ENCODE measurements at regions not wholly inside any gene's neighbourhood (a gene's known extent, or its start where the extent isn't known, plus 50 kb on each side); places are given as distances from the start of the nearest gene placed in this dataset.
A peak's percentile ranks its signal among the peaks of the same experiment; 100 is the strongest.

- H3K4me3 ChIP-seq (replicated peaks in 1 of 3) = peak overlapping the region in 2 of 3 donors; percentile 27 to 61
- no peaks in the 10 kb centered on the region for H3K36me3 ChIP-seq
- intact Hi-C loops (cut with DNase I) = loop anchor here (10.0 kb wide), 1 partner anchor 111 kb away; no protein-coding TSS in a partner anchor
- H3K27me3 ChIP-seq = no peaks in the 10 kb centered on the region
- 45 to 48% methylated on average over 1 of the region's 1 CpG for WGBS, 2 donors
- TF ChIP-seq CTCF (IDR thresholded peaks at IDR 0.05) (no peak), POLR2A (IDR thresholded peaks at IDR 0.05) (no peak)
- H3K9me3 ChIP-seq = no peaks in the 10 kb centered on the region
- H3K27ac ChIP-seq = peak overlapping the region; percentile 88 to 96 (median 89)
- H3K4me1 ChIP-seq = peaks cover 10 to 15% of the 10 kb centered on the region in 2 donors
- no peak for DNase-seq
These were observed 805.8 kb downstream of the USP25 start for GRCh38 chr21:16535626-16536025.

- TF ChIP-seq POLR2A (IDR thresholded peaks at IDR 0.05) (no peak), CTCF (IDR thresholded peaks at IDR 0.05) (no peak)
- DNase-seq = no peak
- no peaks in the 10 kb centered on the region for H3K9me3 ChIP-seq
- intact Hi-C loops (cut with DNase I) = loop anchor here (10.0 kb wide), 1 partner anchor 111 kb away; no protein-coding TSS in a partner anchor
- H3K4me3 ChIP-seq (replicated peaks in 1 of 3) = peak overlapping the region in 2 of 3 donors; percentile 27 to 61
- no peaks in the 10 kb centered on the region for H3K36me3 ChIP-seq
- no peaks in the 10 kb centered on the region for H3K27me3 ChIP-seq
- H3K4me1 ChIP-seq = peaks cover 10 to 15% of the 10 kb centered on the region in 2 donors
- H3K27ac ChIP-seq = peak overlapping the region; percentile 88 to 96 (median 89)
These were observed 806.4 kb downstream of the USP25 start for GRCh38 chr21:16536140-16536539.

GRCh38 chr21:16536643-16537434 is 807.1 kb downstream of the USP25 start:
- H3K9me3 ChIP-seq = no peaks in the 10 kb centered on the region
- H3K27me3 ChIP-seq = no peaks in the 10 kb centered on the region
- intact Hi-C loops (cut with DNase I) = loop anchor here (10.0 kb wide), 1 partner anchor 112 kb away; no protein-coding TSS in a partner anchor
- DNase-seq = no peak
- TF ChIP-seq CTCF (IDR thresholded peaks at IDR 0.05) = no peak
- TF ChIP-seq POLR2A (IDR thresholded peaks at IDR 0.05) = no peak
- WGBS, 2 donors = 20 to 26% methylated on average over 12 of the region's 12 CpGs
- no peaks in the 10 kb centered on the region for H3K36me3 ChIP-seq
- peak overlapping the region in 2 of 3 donors; percentile 27 to 61 for H3K4me3 ChIP-seq (replicated peaks in 1 of 3)
- peaks cover 10 to 15% of the 10 kb centered on the region in 2 donors for H3K4me1 ChIP-seq
- peak overlapping the region; percentile 88 to 96 (median 89) for H3K27ac ChIP-seq

- DNase-seq = no peak
- 75% methylated on average over 2 of the region's 2 CpGs for WGBS, 2 donors
- Histone ChIP-seq H3K27ac (peak overlapping the region; percentile 88 to 96 (median 89)), H3K9me3 (no peaks in the 10 kb centered on the region), H3K4me1 (peaks cover 9 to 15% of the 10 kb centered on the region in 2 donors), H3K4me3 (replicated peaks in 1 of 3) (peak overlapping the region in 2 of 3 donors; percentile 27 to 61), H3K36me3 (no peaks in the 10 kb centered on the region), H3K27me3 (no peaks in the 10 kb centered on the region)
- intact Hi-C loops (cut with DNase I) = loop anchor here (10.0 kb wide), 1 partner anchor 113 kb away; no protein-coding TSS in a partner anchor
- TF ChIP-seq POLR2A (IDR thresholded peaks at IDR 0.05) = no peak
- no peak for TF ChIP-seq CTCF (IDR thresholded peaks at IDR 0.05)
These were observed 807.7 kb downstream of the USP25 start for GRCh38 chr21:16537501-16537900.

GRCh38 chr21:16538405-16538804 is 808.6 kb downstream of the USP25 start:
- Histone ChIP-seq H3K4me3 (replicated peaks in 1 of 3) (no peak overlapping the region), H3K9me3 (no peaks in the 10 kb centered on the region), H3K27ac (peak overlapping the region in 1 of 3 donors; percentile 96), H3K4me1 (peaks cover 4 to 7% of the 10 kb centered on the region in 2 donors), H3K36me3 (no peaks in the 10 kb centered on the region), H3K27me3 (no peaks in the 10 kb centered on the region)
- DNase-seq = no peak
- TF ChIP-seq CTCF (IDR thresholded peaks at IDR 0.05) (no peak), POLR2A (IDR thresholded peaks at IDR 0.05) (no peak)
- intact Hi-C loops (cut with DNase I) = loop anchor here (10.0 kb wide), 1 partner anchor 114 kb away; no protein-coding TSS in a partner anchor
- 79 to 86% methylated on average over 4 of the region's 4 CpGs for WGBS, 2 donors
